ENCODE measurements at regions not wholly inside any gene's neighbourhood (a gene's known extent, or its start where the extent isn't known, plus 50 kb on each side); places are given as distances from the start of the nearest gene placed in this dataset.

DNA sequence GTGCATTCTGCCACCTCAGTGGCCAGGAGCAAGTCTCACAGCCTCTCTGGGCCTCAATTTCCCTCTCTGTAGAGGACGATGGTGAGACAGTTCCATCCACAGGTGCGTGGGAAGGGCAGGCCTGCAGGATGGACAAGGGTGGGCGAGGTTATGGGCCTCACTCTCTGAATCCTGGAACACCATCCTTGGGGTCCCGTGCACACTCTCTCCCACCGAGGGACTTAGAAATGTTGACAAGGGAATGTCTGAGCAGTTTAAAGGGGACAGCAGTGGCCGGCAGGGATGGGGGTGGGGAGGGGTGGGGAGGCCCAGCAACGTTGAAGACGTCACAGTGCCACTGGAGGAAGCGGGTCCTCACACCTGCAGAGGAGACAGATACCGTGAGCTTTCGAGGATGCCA is 111.5 kb downstream of the FOXL3 start:
- Histone ChIP-seq H3K4me1 (ENCODE audit: control insufficient read depth, extremely low read depth, insufficient read depth, low read length) (no peaks in the 10 kb centered on the region), H3K4me3 (replicated peaks in 1 of 3; ENCODE audit: insufficient read depth in 1 of 3, low read depth in 1 of 3, low read length in 3 of 3) (no peak overlapping the region), H3K27ac (ENCODE audit: insufficient read depth, low read depth, low read length) (no peak overlapping the region), H3K9ac (replicated peaks; ENCODE audit: extremely low read depth, insufficient read depth, low read length) (no peak overlapping the region), H3K4me2 (ENCODE audit: insufficient read depth, low read length) (no peak overlapping the region), H3K9me3 (replicated peaks; ENCODE audit: control insufficient read depth, insufficient read depth, low read length) (no peaks in the 10 kb centered on the region), H4K20me1 (replicated peaks; ENCODE audit: control insufficient read depth, extremely low read depth, insufficient read depth, low read length) (no peaks in the 10 kb centered on the region), H3K9me1 (replicated peaks; ENCODE audit: control insufficient read depth, extremely low read depth, insufficient read depth, low read length) (no peaks in the 10 kb centered on the region), H3K36me3 (ENCODE audit: control insufficient read depth in 2 of 2, extremely low read depth in 1 of 2, insufficient read depth in 2 of 2, low read length in 2 of 2) (no peaks in the 10 kb centered on the region), H3K79me2 (ENCODE audit: control insufficient read depth, insufficient read depth, low read length) (no peaks in the 10 kb centered on the region), H3K27me3 (ENCODE audit: control insufficient read depth in 2 of 2, insufficient read depth in 2 of 2, low read length in 2 of 2) (peaks cover 2 to 4% of the 10 kb centered on the region in 2 experiments), H2AFZ (ENCODE audit: low read depth, low read length) (no peak overlapping the region)
- DNase-seq (ENCODE audit: low read depth, low spot score), result no peak
- TF ChIP-seq POLR2A (IDR thresholded peaks at IDR 0.05; ENCODE audit: low read depth, low read length), result no peak
- no peak for TF ChIP-seq FOS (IDR thresholded peaks at IDR 0.05; ENCODE audit: borderline replicate concordance, insufficient read depth, low read length)
- TF ChIP-seq JUN (IDR thresholded peaks at IDR 0.05; ENCODE audit: borderline replicate concordance, insufficient read depth, insufficient read length, low read depth), result no peak
- TF ChIP-seq POLR2AphosphoS5 (IDR thresholded peaks at IDR 0.05; ENCODE audit: insufficient read depth, low read depth, low read length), result no peak
- no peak for TF ChIP-seq MYC (IDR thresholded peaks at IDR 0.05; ENCODE audit: low read depth, low read length)
- TF ChIP-seq EZH2 (IDR thresholded peaks at IDR 0.05; ENCODE audit: borderline replicate concordance, low read depth, low read length, severe bottlenecking), result no peak
- no peak for TF ChIP-seq MAX (IDR thresholded peaks at IDR 0.05; ENCODE audit: insufficient read depth, insufficient read length)
- no peak for TF ChIP-seq GATA2 (IDR thresholded peaks at IDR 0.05; ENCODE audit: insufficient read depth, insufficient read length, low read depth, low read length)
- TF ChIP-seq, protein P1, sequence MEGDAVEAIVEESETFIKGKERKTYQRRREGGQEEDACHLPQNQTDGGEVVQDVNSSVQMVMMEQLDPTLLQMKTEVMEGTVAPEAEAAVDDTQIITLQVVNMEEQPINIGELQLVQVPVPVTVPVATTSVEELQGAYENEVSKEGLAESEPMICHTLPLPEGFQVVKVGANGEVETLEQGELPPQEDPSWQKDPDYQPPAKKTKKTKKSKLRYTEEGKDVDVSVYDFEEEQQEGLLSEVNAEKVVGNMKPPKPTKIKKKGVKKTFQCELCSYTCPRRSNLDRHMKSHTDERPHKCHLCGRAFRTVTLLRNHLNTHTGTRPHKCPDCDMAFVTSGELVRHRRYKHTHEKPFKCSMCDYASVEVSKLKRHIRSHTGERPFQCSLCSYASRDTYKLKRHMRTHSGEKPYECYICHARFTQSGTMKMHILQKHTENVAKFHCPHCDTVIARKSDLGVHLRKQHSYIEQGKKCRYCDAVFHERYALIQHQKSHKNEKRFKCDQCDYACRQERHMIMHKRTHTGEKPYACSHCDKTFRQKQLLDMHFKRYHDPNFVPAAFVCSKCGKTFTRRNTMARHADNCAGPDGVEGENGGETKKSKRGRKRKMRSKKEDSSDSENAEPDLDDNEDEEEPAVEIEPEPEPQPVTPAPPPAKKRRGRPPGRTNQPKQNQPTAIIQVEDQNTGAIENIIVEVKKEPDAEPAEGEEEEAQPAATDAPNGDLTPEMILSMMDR (IDR thresholded peaks at IDR 0.05; ENCODE audit: extremely low read depth in 1 of 2, insufficient read depth in 1 of 2, low read depth in 1 of 2, low read length in 2 of 2), result no peak
- no peak for FAIRE-seq
- no TSS peak for BruUV-seq (replicated peaks)
- intact Hi-C loops (cut with micrococcal nuclease) (no loop called here), dilution Hi-C loops (cut with MboI; ENCODE audit: extremely low pct_ligation_motif_present, low sequenced_read_pairs) (no loop called here)
- CTCF ChIA-PET, result no interaction called here
- POLR2A ChIA-PET, result no interaction called here

Measured in endothelial cell of umbilical vein (primary cell).